ENCODE measurements at regions not wholly inside any gene's neighbourhood (a gene's known extent, or its start where the extent isn't known, plus 50 kb on each side); places are given as distances from the start of the nearest gene placed in this dataset.

DNA sequence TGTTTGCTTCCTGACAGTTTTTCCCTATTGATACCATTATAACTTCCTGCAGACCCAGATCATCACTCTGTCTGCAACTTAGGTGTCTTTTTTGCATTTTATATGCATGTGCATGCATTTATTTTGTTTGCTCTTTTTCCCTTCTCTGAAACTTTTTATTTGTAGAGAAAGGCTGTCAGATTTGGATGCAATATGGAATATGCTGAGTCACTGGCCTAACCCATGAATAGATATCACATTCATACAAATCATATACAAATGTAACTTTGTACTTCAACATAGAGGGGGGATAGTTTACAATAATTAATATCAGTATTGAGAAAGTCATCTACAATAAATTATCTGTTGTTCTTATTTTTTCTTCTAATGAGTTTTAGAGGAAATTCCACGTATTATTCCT, 1465.0 kb downstream of the EFNB2 start:
- ChIA-PET POLR2A (no interaction called here), RAD21 (ENCODE audit: low non-redundant PET in 1 of 2, low total read pairs in 2 of 2, uncharacterized antibody in 2 of 2, unreplicated experiment in 2 of 2) (no interaction called here), CTCF (no interaction called here)
- no TSS peak for BruUV-seq (replicated peaks)
- no peaks in the 10 kb centered on the region for H3K9me3 ChIP-seq (ENCODE audit: control insufficient read depth in 1 of 2, insufficient read depth in 1 of 2, low read depth in 1 of 2, low read length in 2 of 2)
- H3K4me1 ChIP-seq (ENCODE audit: control insufficient read depth in 1 of 2, insufficient read depth in 2 of 2, low read length in 2 of 2), result no peaks in the 10 kb centered on the region
- TF ChIP-seq CTCF (IDR thresholded peaks at IDR 0.05 in 2 of 3, conservative IDR thresholded peaks at IDR 0.05 in 1 of 3; ENCODE audit: borderline replicate concordance in 1 of 3, insufficient read depth in 1 of 3, low read depth in 2 of 3, low read length in 2 of 3) (no peak), EZH2phosphoT487 (IDR thresholded peaks at IDR 0.05; ENCODE audit: borderline replicate concordance) (no peak), ZNF274 (IDR thresholded peaks at IDR 0.05; ENCODE audit: low read depth, low read length) (no peak), ZFX (IDR thresholded peaks at IDR 0.05) (no peak), JUND (IDR thresholded peaks at IDR 0.05) (no peak)
- TF ChIP-seq, protein P1, sequence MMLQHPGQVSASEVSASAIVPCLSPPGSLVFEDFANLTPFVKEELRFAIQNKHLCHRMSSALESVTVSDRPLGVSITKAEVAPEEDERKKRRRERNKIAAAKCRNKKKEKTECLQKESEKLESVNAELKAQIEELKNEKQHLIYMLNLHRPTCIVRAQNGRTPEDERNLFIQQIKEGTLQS (IDR thresholded peaks at IDR 0.05), result no peak
- no peak overlapping the region for H3K4me2 ChIP-seq (ENCODE audit: low read length)
- intact Hi-C loops (cut with micrococcal nuclease), result no loop called here
- H3K4me3 ChIP-seq (replicated peaks in 1 of 2; ENCODE audit: low read depth in 1 of 2, low read length in 2 of 2), result no peak overlapping the region
- H2AFZ ChIP-seq (ENCODE audit: low read depth, low read length, poor library complexity, severe bottlenecking), result no peak overlapping the region
- no peaks in the 10 kb centered on the region for H3K79me2 ChIP-seq (ENCODE audit: insufficient read depth, low read length)
- H4K20me1 ChIP-seq (ENCODE audit: insufficient read depth), result no peaks in the 10 kb centered on the region
- no peaks in the 10 kb centered on the region for H3K9me2 ChIP-seq (ENCODE audit: insufficient read depth)
- no peak overlapping the region for H3K27ac ChIP-seq (ENCODE audit: low read depth, low read length)
- no peaks in the 10 kb centered on the region for H3K27me3 ChIP-seq (ENCODE audit: insufficient read depth, low read length)
- H3K9ac ChIP-seq (ENCODE audit: low read length), result no peak overlapping the region
- ATAC-seq (no peak), DNase-seq (ENCODE audit: low read depth, low spot score) (no peak)
- no peaks in the 10 kb centered on the region for H3K36me3 ChIP-seq (ENCODE audit: control insufficient read depth in 1 of 2, insufficient read depth in 2 of 2, low read length in 2 of 2)

DNA sequence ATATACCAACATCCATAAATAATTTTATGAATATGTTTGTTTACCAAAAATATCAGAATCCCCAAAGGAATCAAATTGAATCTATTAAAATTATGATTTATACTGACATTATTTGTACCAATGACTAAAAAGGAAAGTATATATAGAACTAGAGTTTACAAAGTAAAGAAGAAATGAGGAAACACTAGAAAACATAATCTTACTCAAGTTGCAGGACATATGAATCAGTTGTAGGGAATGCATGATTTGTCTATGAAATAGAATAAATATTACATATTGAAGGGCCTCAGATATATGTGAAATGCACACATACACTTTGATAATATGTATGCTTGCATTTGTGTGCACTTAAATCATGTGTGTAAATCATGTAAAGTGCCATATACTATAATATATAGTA, 1466.4 kb downstream of the EFNB2 start:
- no TSS peak for BruUV-seq (replicated peaks)
- intact Hi-C loops (cut with micrococcal nuclease), result no loop called here
- H2AFZ ChIP-seq (ENCODE audit: low read depth, low read length, poor library complexity, severe bottlenecking), result no peak overlapping the region
- no peaks in the 10 kb centered on the region for H3K27me3 ChIP-seq (ENCODE audit: insufficient read depth, low read length)
- no peaks in the 10 kb centered on the region for H3K4me1 ChIP-seq (ENCODE audit: control insufficient read depth in 1 of 2, insufficient read depth in 2 of 2, low read length in 2 of 2)
- H3K79me2 ChIP-seq (ENCODE audit: insufficient read depth, low read length), result no peaks in the 10 kb centered on the region
- POLR2A ChIA-PET, result no interaction called here
- no peak overlapping the region for H3K27ac ChIP-seq (ENCODE audit: low read depth, low read length)
- no peak for ATAC-seq
- no peaks in the 10 kb centered on the region for H3K9me3 ChIP-seq (ENCODE audit: control insufficient read depth in 1 of 2, insufficient read depth in 1 of 2, low read depth in 1 of 2, low read length in 2 of 2)
- CTCF ChIA-PET, result no interaction called here
- H3K36me3 ChIP-seq (ENCODE audit: control insufficient read depth in 1 of 2, insufficient read depth in 2 of 2, low read length in 2 of 2), result no peaks in the 10 kb centered on the region
- no peak overlapping the region for H3K4me3 ChIP-seq (replicated peaks in 1 of 2; ENCODE audit: low read depth in 1 of 2, low read length in 2 of 2)
- RAD21 ChIA-PET (ENCODE audit: low non-redundant PET in 1 of 2, low total read pairs in 2 of 2, uncharacterized antibody in 2 of 2, unreplicated experiment in 2 of 2), result no interaction called here
- H4K20me1 ChIP-seq (ENCODE audit: insufficient read depth), result no peaks in the 10 kb centered on the region
- no peak overlapping the region for H3K9ac ChIP-seq (ENCODE audit: low read length)
- no peak overlapping the region for H3K4me2 ChIP-seq (ENCODE audit: low read length)
- H3K9me2 ChIP-seq (ENCODE audit: insufficient read depth), result no peaks in the 10 kb centered on the region
- DNase-seq (ENCODE audit: low read depth, low spot score), result no peak
- no peak for TF ChIP-seq CTCF (IDR thresholded peaks at IDR 0.05 in 2 of 3, conservative IDR thresholded peaks at IDR 0.05 in 1 of 3; ENCODE audit: borderline replicate concordance in 1 of 3, insufficient read depth in 1 of 3, low read depth in 2 of 3, low read length in 2 of 3)
- no peak for TF ChIP-seq SP1 (IDR thresholded peaks at IDR 0.05; ENCODE audit: low read depth)
- no peak for TF ChIP-seq CBX3 (IDR thresholded peaks at IDR 0.05; ENCODE audit: low read depth)
- TF ChIP-seq, protein P1 (IDR thresholded peaks at IDR 0.05), result no peak
- no peak for TF ChIP-seq POLR2AphosphoS5 (IDR thresholded peaks at IDR 0.05; ENCODE audit: low read depth, low read length)
- no peak for TF ChIP-seq SIN3A (IDR thresholded peaks at IDR 0.05; ENCODE audit: low read depth)
- TF ChIP-seq EZH2phosphoT487 (IDR thresholded peaks at IDR 0.05; ENCODE audit: borderline replicate concordance), result no peak
- no peak for TF ChIP-seq JUND (IDR thresholded peaks at IDR 0.05)
- TF ChIP-seq FOSL1 (IDR thresholded peaks at IDR 0.05; ENCODE audit: low read depth), result no peak
- TF ChIP-seq POLR2A (IDR thresholded peaks at IDR 0.05; ENCODE audit: borderline replicate concordance, extremely low read depth, insufficient read depth, insufficient read length), result no peak
- TF ChIP-seq, protein P2, sequence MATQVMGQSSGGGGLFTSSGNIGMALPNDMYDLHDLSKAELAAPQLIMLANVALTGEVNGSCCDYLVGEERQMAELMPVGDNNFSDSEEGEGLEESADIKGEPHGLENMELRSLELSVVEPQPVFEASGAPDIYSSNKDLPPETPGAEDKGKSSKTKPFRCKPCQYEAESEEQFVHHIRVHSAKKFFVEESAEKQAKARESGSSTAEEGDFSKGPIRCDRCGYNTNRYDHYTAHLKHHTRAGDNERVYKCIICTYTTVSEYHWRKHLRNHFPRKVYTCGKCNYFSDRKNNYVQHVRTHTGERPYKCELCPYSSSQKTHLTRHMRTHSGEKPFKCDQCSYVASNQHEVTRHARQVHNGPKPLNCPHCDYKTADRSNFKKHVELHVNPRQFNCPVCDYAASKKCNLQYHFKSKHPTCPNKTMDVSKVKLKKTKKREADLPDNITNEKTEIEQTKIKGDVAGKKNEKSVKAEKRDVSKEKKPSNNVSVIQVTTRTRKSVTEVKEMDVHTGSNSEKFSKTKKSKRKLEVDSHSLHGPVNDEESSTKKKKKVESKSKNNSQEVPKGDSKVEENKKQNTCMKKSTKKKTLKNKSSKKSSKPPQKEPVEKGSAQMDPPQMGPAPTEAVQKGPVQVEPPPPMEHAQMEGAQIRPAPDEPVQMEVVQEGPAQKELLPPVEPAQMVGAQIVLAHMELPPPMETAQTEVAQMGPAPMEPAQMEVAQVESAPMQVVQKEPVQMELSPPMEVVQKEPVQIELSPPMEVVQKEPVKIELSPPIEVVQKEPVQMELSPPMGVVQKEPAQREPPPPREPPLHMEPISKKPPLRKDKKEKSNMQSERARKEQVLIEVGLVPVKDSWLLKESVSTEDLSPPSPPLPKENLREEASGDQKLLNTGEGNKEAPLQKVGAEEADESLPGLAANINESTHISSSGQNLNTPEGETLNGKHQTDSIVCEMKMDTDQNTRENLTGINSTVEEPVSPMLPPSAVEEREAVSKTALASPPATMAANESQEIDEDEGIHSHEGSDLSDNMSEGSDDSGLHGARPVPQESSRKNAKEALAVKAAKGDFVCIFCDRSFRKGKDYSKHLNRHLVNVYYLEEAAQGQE (IDR thresholded peaks at IDR 0.05; ENCODE audit: low read depth), result no peak

Measured in HCT116 (cell line).